ENCODE measurements at regions not wholly inside any gene's neighbourhood (a gene's known extent, or its start where the extent isn't known, plus 50 kb on each side); places are given as distances from the start of the nearest gene placed in this dataset.

GRCh38 chr1:55826381-55827080, 611.4 kb upstream of the USP24 start:
- TF ChIP-seq CTCF (conservative IDR thresholded peaks at IDR 0.05; ENCODE audit: low read length) (no peak), EZH2phosphoT487 (IDR thresholded peaks at IDR 0.05; ENCODE audit: borderline replicate concordance, low read depth, low read length) (no peak)
